ENCODE measurements at regions not wholly inside any gene's neighbourhood (a gene's known extent, or its start where the extent isn't known, plus 50 kb on each side); places are given as distances from the start of the nearest gene placed in this dataset.

DNA sequence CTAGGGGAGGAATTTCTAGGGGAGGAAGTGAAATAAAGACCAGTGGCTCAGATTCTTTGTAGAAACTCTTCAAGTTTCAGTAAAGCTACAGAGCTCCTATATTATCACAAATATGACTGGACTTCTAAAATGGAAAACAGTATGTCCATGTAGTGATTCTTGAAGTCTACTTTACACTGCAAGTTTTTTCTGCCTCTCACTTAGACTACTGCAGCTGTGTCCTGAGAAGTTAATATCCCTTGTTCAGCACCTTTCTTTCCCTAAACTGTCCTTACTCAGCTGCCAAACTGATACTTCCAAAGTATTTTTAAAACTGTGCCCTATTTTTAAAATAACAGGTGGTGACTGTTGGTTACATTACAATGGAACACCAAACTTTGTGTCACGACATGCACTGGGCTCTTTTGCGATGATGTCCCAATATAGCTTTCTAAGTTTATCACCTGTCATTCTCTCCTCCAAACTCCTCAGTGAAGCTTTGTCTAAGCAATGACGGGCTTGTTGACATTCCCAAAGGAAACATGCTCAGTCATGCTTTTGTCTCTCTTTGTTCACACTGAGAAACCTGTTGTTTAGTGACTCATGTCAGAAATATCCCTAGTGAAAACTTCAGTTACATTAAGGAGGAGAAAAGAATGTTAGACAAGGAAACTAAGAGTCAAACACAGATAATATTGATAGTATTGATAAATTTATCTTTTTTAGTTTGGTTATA lies 341.1 kb downstream of the ARL6IP6 start:
- TF ChIP-seq, protein P1, sequence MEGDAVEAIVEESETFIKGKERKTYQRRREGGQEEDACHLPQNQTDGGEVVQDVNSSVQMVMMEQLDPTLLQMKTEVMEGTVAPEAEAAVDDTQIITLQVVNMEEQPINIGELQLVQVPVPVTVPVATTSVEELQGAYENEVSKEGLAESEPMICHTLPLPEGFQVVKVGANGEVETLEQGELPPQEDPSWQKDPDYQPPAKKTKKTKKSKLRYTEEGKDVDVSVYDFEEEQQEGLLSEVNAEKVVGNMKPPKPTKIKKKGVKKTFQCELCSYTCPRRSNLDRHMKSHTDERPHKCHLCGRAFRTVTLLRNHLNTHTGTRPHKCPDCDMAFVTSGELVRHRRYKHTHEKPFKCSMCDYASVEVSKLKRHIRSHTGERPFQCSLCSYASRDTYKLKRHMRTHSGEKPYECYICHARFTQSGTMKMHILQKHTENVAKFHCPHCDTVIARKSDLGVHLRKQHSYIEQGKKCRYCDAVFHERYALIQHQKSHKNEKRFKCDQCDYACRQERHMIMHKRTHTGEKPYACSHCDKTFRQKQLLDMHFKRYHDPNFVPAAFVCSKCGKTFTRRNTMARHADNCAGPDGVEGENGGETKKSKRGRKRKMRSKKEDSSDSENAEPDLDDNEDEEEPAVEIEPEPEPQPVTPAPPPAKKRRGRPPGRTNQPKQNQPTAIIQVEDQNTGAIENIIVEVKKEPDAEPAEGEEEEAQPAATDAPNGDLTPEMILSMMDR (IDR thresholded peaks at IDR 0.05; ENCODE audit: low read depth, low read length, poor library complexity, severe bottlenecking), result no peak
- TF ChIP-seq EZH2phosphoT487 (IDR thresholded peaks at IDR 0.05; ENCODE audit: borderline replicate concordance, low read length), result no peak

Data from DOHH2 (cell line).